H9 (cell line): ENCODE measurements at regions not wholly inside any gene's neighbourhood (a gene's known extent, or its start where the extent isn't known, plus 50 kb on each side); places are given as distances from the start of the nearest gene placed in this dataset.
"Not testable (repeated sequence)": the region's sequence is repeated elsewhere in the genome, so short reads cannot be mapped to it uniquely, and the experiment has no call there.

Source experiments
- DNase-seq: peaks from one replicate; pipeline ENCODE4 v3.0.0-alpha.2; 2017
- H2AFZ ChIP-seq: one replicate; pipeline ENCODE4 v1.6.1; 2013; ENCODE audit warnings: mild to moderate bottlenecking, low read length, control low read depth, moderate library complexity
- H2AK5ac ChIP-seq: 2 replicates; pipeline ENCODE4 v1.6.1; 2013; ENCODE audit warnings: low read length, control low read depth, mixed read lengths; ENCODE audit not compliant: insufficient read length
- H2BK120ac ChIP-seq: one replicate; pipeline ENCODE4 v1.6.1; 2013; ENCODE audit warnings: low read depth, mild to moderate bottlenecking, low read length, control low read depth, inconsistent platforms; ENCODE audit not compliant: poor library complexity, severe bottlenecking
- H2BK12ac ChIP-seq: 2 replicates; pipeline ENCODE4 v1.6.1; 2013; ENCODE audit warnings: low read length, control low read depth, mixed read lengths, low read depth; ENCODE audit not compliant: insufficient read length
- H2BK15ac ChIP-seq: 2 replicates; pipeline ENCODE4 v1.6.1; 2013; ENCODE audit warnings: low read depth, low read length, control low read depth
- H2BK20ac ChIP-seq: one replicate; pipeline ENCODE4 v1.6.1; 2013; ENCODE audit warnings: low read depth, mild to moderate bottlenecking, low read length, control low read depth, inconsistent platforms; ENCODE audit not compliant: poor library complexity, severe bottlenecking
- H2BK5ac ChIP-seq: 2 replicates; pipeline ENCODE4 v1.6.1; 2013; ENCODE audit warnings: low read length, control low read depth, mixed read lengths; ENCODE audit not compliant: insufficient read length
- H3K14ac ChIP-seq: 2 replicates; pipeline ENCODE4 v1.6.1; 2013; ENCODE audit warnings: low read length, control low read depth; ENCODE audit not compliant: insufficient read depth
- H3K18ac ChIP-seq: 2 replicates; pipeline ENCODE4 v1.6.1; 2013; ENCODE audit warnings: low read depth, mild to moderate bottlenecking, mixed read lengths, low read length, control low read depth; ENCODE audit not compliant: insufficient read length
- H3K23ac ChIP-seq: 2 replicates; pipeline ENCODE4 v1.6.1; 2013; ENCODE audit warnings: low read length, control low read depth, mixed read lengths, low read depth; ENCODE audit not compliant: insufficient read length
- H3K23me2 ChIP-seq: 2 replicates; pipeline ENCODE4 v1.6.1; 2013; ENCODE audit warnings: low read depth, mild to moderate bottlenecking, mixed read lengths, low read length, control low read depth; ENCODE audit not compliant: insufficient read length, poor library complexity, severe bottlenecking
- H3K27ac ChIP-seq: 2 replicates; pipeline ENCODE4 v1.5.1; 2013; ENCODE audit warnings: low read length, control low read depth, mixed read lengths, low read depth; ENCODE audit not compliant: insufficient read length
- H3K27me3 ChIP-seq: 2 replicates; pipeline ENCODE4 v1.6.1; 2013; ENCODE audit warnings: low read length, control low read depth, inconsistent platforms; ENCODE audit not compliant: insufficient read depth
- H3K4ac ChIP-seq: 2 replicates; pipeline ENCODE4 v1.6.1; 2013; ENCODE audit warnings: low read depth, mild to moderate bottlenecking, control low read depth, inconsistent platforms, low read length, moderate library complexity
- H3K4me1 ChIP-seq: 2 replicates; pipeline ENCODE4 v1.6.1; 2013; ENCODE audit warnings: low read length, control low read depth, inconsistent platforms; ENCODE audit not compliant: insufficient read depth
- H3K4me2 ChIP-seq: 2 replicates; pipeline ENCODE4 v1.6.1; 2013; ENCODE audit warnings: low read length, control low read depth, mixed read lengths; ENCODE audit not compliant: insufficient read length, insufficient read depth
- H3K56ac ChIP-seq: 2 replicates; pipeline ENCODE4 v1.6.1; 2013; ENCODE audit warnings: low read depth, mild to moderate bottlenecking, mixed read lengths, low read length, control low read depth; ENCODE audit not compliant: insufficient read length
- H3K79me1 ChIP-seq: 2 replicates; pipeline ENCODE4 v1.6.1; 2013; ENCODE audit warnings: low read depth, mild to moderate bottlenecking, moderate library complexity, low read length, control low read depth, inconsistent platforms; ENCODE audit not compliant: insufficient read depth, poor library complexity, severe bottlenecking
- H3K79me2 ChIP-seq: 2 replicates; pipeline ENCODE4 v1.6.1; 2013; ENCODE audit warnings: low read length, control low read depth, inconsistent platforms; ENCODE audit not compliant: insufficient read depth
- H3K9ac ChIP-seq: 2 replicates; pipeline ENCODE4 v1.6.1; 2013; ENCODE audit warnings: low read length, control low read depth, mixed read lengths; ENCODE audit not compliant: insufficient read length; ENCODE audit errors: extremely low read depth
- H3K9me3 ChIP-seq: one replicate; pipeline ENCODE4 v1.6.1; 2013; ENCODE audit warnings: low read depth, low read length, inconsistent platforms; ENCODE audit not compliant: control insufficient read depth
- H3T11ph ChIP-seq: one replicate; pipeline ENCODE4 v1.6.1; 2013; ENCODE audit warnings: mild to moderate bottlenecking, low read length, control low read depth, inconsistent platforms
- H4K20me1 ChIP-seq: one replicate; pipeline ENCODE4 v1.6.1; 2013; ENCODE audit not compliant: control insufficient read depth, insufficient read length, insufficient read depth
- H4K5ac ChIP-seq: 2 replicates; pipeline ENCODE4 v1.6.1; 2013; ENCODE audit warnings: low read depth, mild to moderate bottlenecking, mixed read lengths, low read length, control low read depth; ENCODE audit not compliant: insufficient read length
- H4K8ac ChIP-seq: replicated peaks from 2 replicates; pipeline ENCODE4 v1.6.1; 2013; ENCODE audit warnings: low read length, control low read depth, mixed read lengths, low read depth; ENCODE audit not compliant: insufficient read length
- H4K91ac ChIP-seq: 2 replicates; pipeline ENCODE4 v1.6.1; 2013; ENCODE audit warnings: low read depth, mild to moderate bottlenecking, moderate library complexity, mixed read lengths, low read length, control low read depth; ENCODE audit not compliant: insufficient read length
- H3K27ac Mint-ChIP-seq, 3 experiments: 2 replicates in 2 of 3; 3 replicates in 1 of 3; pipeline ENCODE4 v1.8.0; 2020 to 2021; ENCODE audit warnings: mixed read lengths in 3 of 3, mild to moderate bottlenecking in 1 of 3, moderate library complexity in 1 of 3
- H3K27me3 Mint-ChIP-seq: 2 replicates; pipeline ENCODE4 v1.8.0; 2021; ENCODE audit warnings: low read depth, mild to moderate bottlenecking, moderate library complexity, mixed read lengths
- H3K36me3 Mint-ChIP-seq, 3 experiments: 2 replicates in 2 of 3; 3 replicates in 1 of 3; pipeline ENCODE4 v1.8.0; 2020 to 2021; ENCODE audit warnings: low read depth in 3 of 3, mixed read lengths in 3 of 3; ENCODE audit not compliant: insufficient read depth in 1 of 3
- H3K4me1 Mint-ChIP-seq, 2 experiments: 2 replicates each; pipeline ENCODE4 v1.8.0; 2020; ENCODE audit warnings: mixed read lengths in 2 of 2
- H3K4me3 Mint-ChIP-seq, 2 experiments: 2 replicates in 1 of 2; 3 replicates in 1 of 2; pipeline ENCODE4 v1.8.0; 2020 to 2021; ENCODE audit warnings: mild to moderate bottlenecking in 2 of 2, mixed read lengths in 2 of 2, moderate library complexity in 1 of 2
- H3K9me3 Mint-ChIP-seq, 2 experiments: 2 replicates in 1 of 2; 3 replicates in 1 of 2; pipeline ENCODE4 v1.8.0; 2020; ENCODE audit warnings: mild to moderate bottlenecking in 2 of 2, mixed read lengths in 2 of 2, moderate library complexity in 1 of 2
- WGBS: extraction: QIAGEN DNeasy Blood & Tissue Kit; methylation state at CpG from one replicate; pipeline ENCODE4 v1.1.7; 2013; ENCODE audit warnings: missing lambda C conversion rate, low lambda C conversion rate, mixed read lengths; ENCODE audit not compliant: insufficient read length; ENCODE audit errors: extremely low coverage; 5-methylcytosine and 5-hydroxymethylcytosine counted together
- TF ChIP-seq, protein P1 (sequence below): fragments of 200-600 bp; sonication (generic); conservative IDR thresholded peaks from 3 replicates; pipeline ENCODE4 v1.8.0; 2021; ENCODE audit warnings: antibody characterized with exemption, mild to moderate bottlenecking

DNA sequence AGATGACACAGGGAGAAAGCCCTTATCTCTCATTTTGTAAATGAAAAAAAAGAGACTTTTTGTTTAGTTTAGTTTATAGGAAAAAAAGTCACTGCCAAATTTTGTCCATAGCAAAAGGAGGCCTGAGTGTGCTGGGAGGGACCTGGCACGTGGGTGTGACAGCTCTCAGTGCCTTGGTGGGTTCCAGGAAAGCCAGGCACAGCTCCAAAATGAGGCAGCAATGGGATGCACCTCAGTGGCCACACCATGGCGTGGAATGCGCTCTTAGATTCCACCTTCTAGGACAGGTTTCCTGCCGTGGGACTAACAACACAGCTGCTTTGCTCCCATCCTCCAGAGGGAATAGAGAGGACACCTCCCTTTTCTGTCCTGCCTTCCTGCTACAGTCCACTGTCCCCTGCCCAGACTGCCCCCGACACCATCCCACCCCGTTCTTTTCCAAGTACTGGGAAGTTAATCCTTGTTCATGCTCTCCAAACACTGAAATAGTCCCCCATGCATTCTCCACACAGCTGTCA is 207.6 kb downstream of the EMP1 start:
- DNase-seq, result no peak
- Histone ChIP-seq H3K23me2 (no peaks in the 10 kb centered on the region), H3K9me3 (no peaks in the 10 kb centered on the region), H4K20me1 (no peaks in the 10 kb centered on the region), H3K27me3 (no peaks in the 10 kb centered on the region), H3K14ac (no peak overlapping the region), H4K5ac (no peak overlapping the region), H3K56ac (no peak overlapping the region), H3K79me2 (no peaks in the 10 kb centered on the region), H3K4me2 (no peak overlapping the region), H2BK120ac (no peak overlapping the region), H2BK15ac (no peak overlapping the region), H4K91ac (no peak overlapping the region), H3K4ac (no peak overlapping the region), H3K79me1 (no peaks in the 10 kb centered on the region), H4K8ac (no peak overlapping the region), H2BK5ac (no peak overlapping the region), H2AFZ (no peak overlapping the region), H2AK5ac (no peak overlapping the region), H3K4me1 (no peaks in the 10 kb centered on the region), H3K23ac (no peak overlapping the region), H2BK20ac (no peak overlapping the region), H3K27ac (no peak overlapping the region), H3K9ac (no peak overlapping the region), H2BK12ac (no peak overlapping the region), H3T11ph (no peak overlapping the region), H3K18ac (no peak overlapping the region)
- H3K27ac Mint-ChIP-seq, result no peak overlapping the region
- peaks cover 0 to 5% of the 10 kb centered on the region in 2 experiments; a peak in 2 of 4 replicates for H3K4me1 Mint-ChIP-seq
- TF ChIP-seq, protein P1, sequence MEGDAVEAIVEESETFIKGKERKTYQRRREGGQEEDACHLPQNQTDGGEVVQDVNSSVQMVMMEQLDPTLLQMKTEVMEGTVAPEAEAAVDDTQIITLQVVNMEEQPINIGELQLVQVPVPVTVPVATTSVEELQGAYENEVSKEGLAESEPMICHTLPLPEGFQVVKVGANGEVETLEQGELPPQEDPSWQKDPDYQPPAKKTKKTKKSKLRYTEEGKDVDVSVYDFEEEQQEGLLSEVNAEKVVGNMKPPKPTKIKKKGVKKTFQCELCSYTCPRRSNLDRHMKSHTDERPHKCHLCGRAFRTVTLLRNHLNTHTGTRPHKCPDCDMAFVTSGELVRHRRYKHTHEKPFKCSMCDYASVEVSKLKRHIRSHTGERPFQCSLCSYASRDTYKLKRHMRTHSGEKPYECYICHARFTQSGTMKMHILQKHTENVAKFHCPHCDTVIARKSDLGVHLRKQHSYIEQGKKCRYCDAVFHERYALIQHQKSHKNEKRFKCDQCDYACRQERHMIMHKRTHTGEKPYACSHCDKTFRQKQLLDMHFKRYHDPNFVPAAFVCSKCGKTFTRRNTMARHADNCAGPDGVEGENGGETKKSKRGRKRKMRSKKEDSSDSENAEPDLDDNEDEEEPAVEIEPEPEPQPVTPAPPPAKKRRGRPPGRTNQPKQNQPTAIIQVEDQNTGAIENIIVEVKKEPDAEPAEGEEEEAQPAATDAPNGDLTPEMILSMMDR, result no peak
- no peak overlapping the region for H3K4me3 Mint-ChIP-seq
- peaks cover 3% of the 10 kb centered on the region in 2 experiments; a peak in 3 of 5 replicates for H3K9me3 Mint-ChIP-seq
- H3K27me3 Mint-ChIP-seq, result no peaks in the 10 kb centered on the region; the same call in none of the 2 replicates
- no peaks in the 10 kb centered on the region; a peak in 1 of 7 replicates for H3K36me3 Mint-ChIP-seq
- no CpG with 5 or more reads among the region's 6 CpGs for WGBS

DNA sequence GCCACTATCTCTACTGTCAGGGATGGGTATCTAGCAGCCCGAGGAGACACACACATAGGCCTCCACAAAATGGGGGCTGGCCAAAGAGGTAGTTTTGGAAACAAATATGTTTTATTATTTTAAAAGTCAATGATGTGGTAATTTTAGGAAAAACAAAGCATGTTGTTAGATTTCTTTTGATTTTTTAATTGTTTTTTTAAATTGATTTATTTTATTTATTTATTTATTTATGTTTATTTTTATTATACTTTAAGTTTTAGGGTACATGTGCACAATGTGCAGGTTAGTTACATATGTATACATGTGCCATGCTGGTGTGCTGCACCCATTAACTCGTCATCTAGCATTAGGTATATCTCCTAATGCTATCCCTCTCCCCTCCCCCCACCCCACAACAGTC is 194.8 kb downstream of the EMP1 start:
- not testable (repeated sequence) for H3K9me3 Mint-ChIP-seq, H3K4ac ChIP-seq, H3K27ac ChIP-seq, H3K79me1 ChIP-seq, H3K79me2 ChIP-seq, H3K36me3 Mint-ChIP-seq, H3K23me2 ChIP-seq, H3K23ac ChIP-seq, H3K27me3 Mint-ChIP-seq, H4K5ac ChIP-seq, H3K4me3 Mint-ChIP-seq, H3K4me1 ChIP-seq, H3K9ac ChIP-seq, H3K9me3 ChIP-seq, H3T11ph ChIP-seq, H2BK120ac ChIP-seq, H4K91ac ChIP-seq, H3K4me1 Mint-ChIP-seq, H3K56ac ChIP-seq, H2BK5ac ChIP-seq, DNase-seq, H3K27me3 ChIP-seq, H3K27ac Mint-ChIP-seq, H4K20me1 ChIP-seq, H2BK15ac ChIP-seq, H3K14ac ChIP-seq, H2AK5ac ChIP-seq, H3K4me2 ChIP-seq, H4K8ac ChIP-seq, H2BK12ac ChIP-seq, H2AFZ ChIP-seq, H2BK20ac ChIP-seq, H3K18ac ChIP-seq
- no CpG with 5 or more reads among the region's 2 CpGs for WGBS
